Brain microvascular endothelial cell (primary cell): ENCODE measurements at regions not wholly inside any gene's neighbourhood (a gene's known extent, or its start where the extent isn't known, plus 50 kb on each side); places are given as distances from the start of the nearest gene placed in this dataset.

Source experiments
- DNase-seq: peaks from one replicate; pipeline ENCODE4 v3.0.0-alpha.2; 2020
- H3K27ac ChIP-seq: fragments of 250-450 bp; sonication (Bioruptor Pico); 2 replicates; pipeline ENCODE4 v1.5.1; 2020; ENCODE audit warnings: mild to moderate bottlenecking, moderate library complexity
- H3K27me3 ChIP-seq: fragments of 250-450 bp; sonication (Bioruptor Pico); replicated peaks from 2 replicates; pipeline ENCODE4 v1.5.1; 2020; ENCODE audit warnings: mild to moderate bottlenecking
- H3K36me3 ChIP-seq: fragments of 250-450 bp; sonication (Bioruptor Pico); replicated peaks from 2 replicates; pipeline ENCODE4 v1.5.1; 2020; ENCODE audit warnings: mild to moderate bottlenecking
- H3K4me3 ChIP-seq: 2 replicates; pipeline ENCODE4 v1.5.1; 2011; ENCODE audit warnings: low read depth, mild to moderate bottlenecking, control low read depth, low read length, moderate library complexity
- in situ Hi-C: cut with HindIII; loops from 2 replicates; pipeline ENCODE4 v1.10.0; 2017; ENCODE audit warnings: low sequenced_read_pairs, low pct_ligation_motif_present
- TF ChIP-seq, protein P1 (sequence below): IDR thresholded peaks from 2 replicates; pipeline ENCODE4 v1.5.1; 2011; ENCODE audit warnings: low read depth, mild to moderate bottlenecking, moderate library complexity, low read length, control low read depth, inconsistent platforms; ENCODE audit errors: missing control alignments

DNA sequence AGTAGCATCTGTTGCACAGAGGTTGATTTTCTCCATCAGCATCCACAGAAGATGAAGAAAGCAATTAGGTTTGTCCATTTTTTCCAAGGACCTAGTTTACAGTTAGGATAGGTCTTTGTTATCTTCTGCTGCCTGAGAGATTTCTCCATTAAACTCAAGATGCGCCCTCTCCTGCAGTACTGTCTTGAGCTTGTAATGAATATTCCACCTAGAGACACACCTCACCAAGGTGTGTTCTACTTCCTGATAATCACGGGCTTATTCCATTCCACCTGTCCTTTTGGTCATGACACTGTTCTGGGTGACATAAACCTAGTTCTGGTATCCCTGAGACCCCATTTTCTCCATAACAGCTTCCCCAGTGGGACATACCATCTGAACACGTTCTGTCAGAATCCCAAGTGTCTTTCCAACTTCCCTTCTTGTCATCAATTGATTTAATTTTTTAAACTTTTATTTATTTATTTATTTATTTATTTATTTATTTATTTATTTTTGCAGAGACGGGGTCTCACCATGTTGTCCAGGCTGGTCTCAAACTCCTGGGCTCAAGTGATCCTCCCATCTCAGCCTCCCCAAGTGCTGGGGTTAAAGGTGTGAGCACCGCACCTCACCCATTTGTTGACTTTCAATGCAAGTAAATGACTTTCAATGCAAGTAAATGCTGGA is 75.6 kb upstream of the HS3ST5 start:
- H3K27ac ChIP-seq = no peak overlapping the region
- no peak for DNase-seq
- in situ Hi-C loops = no loop called here
- no peaks in the 10 kb centered on the region for H3K27me3 ChIP-seq
- TF ChIP-seq, protein P1, sequence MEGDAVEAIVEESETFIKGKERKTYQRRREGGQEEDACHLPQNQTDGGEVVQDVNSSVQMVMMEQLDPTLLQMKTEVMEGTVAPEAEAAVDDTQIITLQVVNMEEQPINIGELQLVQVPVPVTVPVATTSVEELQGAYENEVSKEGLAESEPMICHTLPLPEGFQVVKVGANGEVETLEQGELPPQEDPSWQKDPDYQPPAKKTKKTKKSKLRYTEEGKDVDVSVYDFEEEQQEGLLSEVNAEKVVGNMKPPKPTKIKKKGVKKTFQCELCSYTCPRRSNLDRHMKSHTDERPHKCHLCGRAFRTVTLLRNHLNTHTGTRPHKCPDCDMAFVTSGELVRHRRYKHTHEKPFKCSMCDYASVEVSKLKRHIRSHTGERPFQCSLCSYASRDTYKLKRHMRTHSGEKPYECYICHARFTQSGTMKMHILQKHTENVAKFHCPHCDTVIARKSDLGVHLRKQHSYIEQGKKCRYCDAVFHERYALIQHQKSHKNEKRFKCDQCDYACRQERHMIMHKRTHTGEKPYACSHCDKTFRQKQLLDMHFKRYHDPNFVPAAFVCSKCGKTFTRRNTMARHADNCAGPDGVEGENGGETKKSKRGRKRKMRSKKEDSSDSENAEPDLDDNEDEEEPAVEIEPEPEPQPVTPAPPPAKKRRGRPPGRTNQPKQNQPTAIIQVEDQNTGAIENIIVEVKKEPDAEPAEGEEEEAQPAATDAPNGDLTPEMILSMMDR = no peak
- H3K36me3 ChIP-seq = no peaks in the 10 kb centered on the region
- no peak overlapping the region for H3K4me3 ChIP-seq

DNA sequence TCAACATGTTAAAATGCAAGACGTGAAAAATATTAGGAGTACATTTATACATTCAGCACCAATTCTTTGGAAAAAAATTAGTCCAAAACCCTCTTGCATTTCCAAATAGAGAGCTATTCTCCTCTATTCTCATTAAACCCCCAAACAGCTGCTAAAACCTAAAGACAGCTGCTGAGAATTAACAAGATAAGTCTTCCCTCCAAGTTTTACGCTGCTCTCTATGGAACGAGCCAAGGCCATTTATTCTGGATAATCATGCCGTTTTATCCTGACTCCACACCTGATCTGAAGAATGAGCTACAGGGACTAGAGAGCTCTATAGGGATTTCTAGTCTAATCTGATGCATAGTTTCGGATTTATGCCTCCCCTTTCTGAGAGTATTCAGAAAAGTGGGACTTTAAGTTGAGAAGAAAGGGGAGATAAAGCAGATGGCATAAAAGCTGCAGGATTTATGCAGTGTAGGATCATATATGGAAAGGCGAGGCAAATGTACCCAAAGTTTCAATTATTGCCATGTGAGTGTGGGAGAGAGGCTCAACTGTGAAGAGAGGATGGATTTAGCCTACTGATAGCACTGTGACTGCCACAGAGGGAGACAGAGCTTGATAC is 64.7 kb upstream of the HS3ST5 start:
- TF ChIP-seq, protein P1 = no peak

DNA sequence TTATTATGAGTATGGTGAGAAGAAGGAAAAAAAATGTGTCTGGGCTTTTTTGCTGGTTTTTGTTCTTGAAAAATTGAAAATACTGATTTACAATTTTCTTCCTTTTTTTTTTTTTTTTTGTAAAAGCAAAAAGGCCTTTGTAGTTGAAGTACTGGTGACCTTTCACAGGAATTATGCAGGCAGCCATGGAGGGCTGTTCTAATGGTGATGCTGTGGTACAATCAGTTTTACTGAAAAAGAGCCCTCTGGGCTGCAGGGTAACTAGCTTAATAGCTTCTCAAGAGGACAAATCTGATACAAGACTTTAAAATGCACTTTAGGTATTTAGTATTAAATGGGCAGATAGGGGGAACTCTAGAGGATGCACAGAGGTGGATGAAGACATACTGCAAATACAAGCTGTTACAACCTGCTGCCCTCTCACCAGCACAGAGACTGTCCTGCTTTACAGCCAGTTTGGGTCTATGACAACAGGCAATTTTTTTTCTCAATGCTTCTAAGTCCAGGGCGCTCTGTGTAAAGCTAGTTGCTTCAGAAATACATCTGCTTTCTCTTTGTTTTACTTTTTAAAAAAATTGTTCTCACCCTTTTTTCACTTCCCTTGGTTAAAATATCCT is 61.6 kb upstream of the HS3ST5 start:
- no peak overlapping the region for H3K27ac ChIP-seq
- no peak for DNase-seq
- H3K36me3 ChIP-seq = no peaks in the 10 kb centered on the region
- H3K27me3 ChIP-seq = no peaks in the 10 kb centered on the region
- TF ChIP-seq, protein P1 = no peak
- no peak overlapping the region for H3K4me3 ChIP-seq
- in situ Hi-C loops = no loop called here

More for the DNA sequence above, 64.7 kb upstream of the HS3ST5 start:
- Histone ChIP-seq H3K36me3 (no peaks in the 10 kb centered on the region), H3K4me3 (no peak overlapping the region), H3K27ac (no peak overlapping the region), H3K27me3 (no peaks in the 10 kb centered on the region)
- no peak for DNase-seq
- in situ Hi-C loops = no loop called here

DNA sequence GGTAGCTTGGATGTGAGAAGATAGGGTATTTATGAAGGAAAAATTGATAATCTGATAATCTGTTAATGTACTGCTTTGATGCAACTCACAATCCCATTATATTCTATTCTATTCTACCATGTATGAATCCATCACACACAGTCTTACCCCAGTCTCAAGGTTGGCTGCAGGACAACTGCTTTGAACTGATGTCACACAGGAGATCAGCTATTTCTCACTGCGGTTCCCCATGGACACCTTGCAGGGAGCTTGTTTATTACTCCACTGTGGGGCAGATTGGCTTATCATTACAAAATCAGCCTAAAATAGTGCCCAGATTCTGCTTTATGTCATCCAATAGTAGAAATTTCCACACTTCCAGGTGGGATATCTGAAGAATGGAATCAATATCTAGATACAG is 61.0 kb upstream of the HS3ST5 start:
- H3K4me3 ChIP-seq = no peak overlapping the region
- DNase-seq = no peak
- no peaks in the 10 kb centered on the region for H3K27me3 ChIP-seq
- no peak overlapping the region for H3K27ac ChIP-seq
- H3K36me3 ChIP-seq = no peaks in the 10 kb centered on the region
- TF ChIP-seq, protein P1 = no peak
- in situ Hi-C loops = no loop called here

DNA sequence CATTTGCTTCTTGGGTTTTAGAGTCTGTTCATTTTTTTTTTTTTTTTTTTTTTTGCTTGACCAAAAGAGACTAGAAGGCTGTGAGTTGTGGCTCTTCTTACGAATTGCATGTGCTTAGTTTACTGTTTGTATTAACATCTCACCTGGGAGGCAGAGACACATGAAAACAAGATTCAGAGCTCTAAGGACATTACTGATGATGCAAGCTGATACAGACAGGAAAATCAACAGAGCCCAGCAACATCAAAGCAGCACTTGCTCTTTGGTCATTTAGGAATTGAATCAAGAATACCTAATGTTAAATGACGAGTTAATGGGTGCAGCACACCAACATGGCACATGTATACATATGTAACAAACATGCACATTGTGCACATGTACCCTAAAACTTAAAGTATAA is 55.7 kb upstream of the HS3ST5 start:
- H3K4me3 ChIP-seq = no peak overlapping the region
- TF ChIP-seq, protein P1 = no peak
- H3K27ac ChIP-seq = no peak overlapping the region
- no peak for DNase-seq
- no peaks in the 10 kb centered on the region for H3K36me3 ChIP-seq
- in situ Hi-C loops = no loop called here
- H3K27me3 ChIP-seq = no peaks in the 10 kb centered on the region
